ENCODE measurements at regions not wholly inside any gene's neighbourhood (a gene's known extent, or its start where the extent isn't known, plus 50 kb on each side); places are given as distances from the start of the nearest gene placed in this dataset.

DNA sequence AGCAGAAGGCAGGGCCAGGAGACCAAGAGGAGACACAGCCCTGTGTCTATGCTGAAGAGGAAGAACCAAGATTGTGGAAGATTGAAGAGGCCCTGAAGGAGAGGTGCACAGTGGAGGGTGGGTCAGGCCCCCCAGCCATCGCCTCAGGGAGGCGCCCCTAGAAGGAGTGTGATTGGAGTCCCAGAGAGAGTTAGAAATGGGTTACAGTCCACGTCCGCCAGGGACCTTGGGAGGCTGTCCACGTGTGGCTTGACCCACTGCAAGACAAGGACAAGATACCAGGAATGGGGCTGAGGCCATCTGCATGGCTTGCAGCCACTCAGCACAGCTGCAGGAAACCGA is 375.1 kb downstream of the NPHP4 start:
- TF ChIP-seq, protein P1, sequence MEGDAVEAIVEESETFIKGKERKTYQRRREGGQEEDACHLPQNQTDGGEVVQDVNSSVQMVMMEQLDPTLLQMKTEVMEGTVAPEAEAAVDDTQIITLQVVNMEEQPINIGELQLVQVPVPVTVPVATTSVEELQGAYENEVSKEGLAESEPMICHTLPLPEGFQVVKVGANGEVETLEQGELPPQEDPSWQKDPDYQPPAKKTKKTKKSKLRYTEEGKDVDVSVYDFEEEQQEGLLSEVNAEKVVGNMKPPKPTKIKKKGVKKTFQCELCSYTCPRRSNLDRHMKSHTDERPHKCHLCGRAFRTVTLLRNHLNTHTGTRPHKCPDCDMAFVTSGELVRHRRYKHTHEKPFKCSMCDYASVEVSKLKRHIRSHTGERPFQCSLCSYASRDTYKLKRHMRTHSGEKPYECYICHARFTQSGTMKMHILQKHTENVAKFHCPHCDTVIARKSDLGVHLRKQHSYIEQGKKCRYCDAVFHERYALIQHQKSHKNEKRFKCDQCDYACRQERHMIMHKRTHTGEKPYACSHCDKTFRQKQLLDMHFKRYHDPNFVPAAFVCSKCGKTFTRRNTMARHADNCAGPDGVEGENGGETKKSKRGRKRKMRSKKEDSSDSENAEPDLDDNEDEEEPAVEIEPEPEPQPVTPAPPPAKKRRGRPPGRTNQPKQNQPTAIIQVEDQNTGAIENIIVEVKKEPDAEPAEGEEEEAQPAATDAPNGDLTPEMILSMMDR (IDR thresholded peaks at IDR 0.05) = no peak
- intact Hi-C loops (cut with micrococcal nuclease) = no loop called here
- CTCF ChIA-PET = no interaction called here
- POLR2A ChIA-PET = no interaction called here
- H3K4me1 Mint-ChIP-seq = no peaks in the 10 kb centered on the region
- no peak overlapping the region for H3K27ac Mint-ChIP-seq
- peaks cover 19% of the 10 kb centered on the region for H3K27me3 Mint-ChIP-seq
- no peak for ATAC-seq (ENCODE audit: low read depth)
- DNase-seq = no peak
- H3K4me3 Mint-ChIP-seq = no peak overlapping the region
- H3K36me3 Mint-ChIP-seq (ENCODE audit: low read depth) = no peaks in the 10 kb centered on the region
- peaks cover 5% of the 10 kb centered on the region for H3K9me3 Mint-ChIP-seq

DNA sequence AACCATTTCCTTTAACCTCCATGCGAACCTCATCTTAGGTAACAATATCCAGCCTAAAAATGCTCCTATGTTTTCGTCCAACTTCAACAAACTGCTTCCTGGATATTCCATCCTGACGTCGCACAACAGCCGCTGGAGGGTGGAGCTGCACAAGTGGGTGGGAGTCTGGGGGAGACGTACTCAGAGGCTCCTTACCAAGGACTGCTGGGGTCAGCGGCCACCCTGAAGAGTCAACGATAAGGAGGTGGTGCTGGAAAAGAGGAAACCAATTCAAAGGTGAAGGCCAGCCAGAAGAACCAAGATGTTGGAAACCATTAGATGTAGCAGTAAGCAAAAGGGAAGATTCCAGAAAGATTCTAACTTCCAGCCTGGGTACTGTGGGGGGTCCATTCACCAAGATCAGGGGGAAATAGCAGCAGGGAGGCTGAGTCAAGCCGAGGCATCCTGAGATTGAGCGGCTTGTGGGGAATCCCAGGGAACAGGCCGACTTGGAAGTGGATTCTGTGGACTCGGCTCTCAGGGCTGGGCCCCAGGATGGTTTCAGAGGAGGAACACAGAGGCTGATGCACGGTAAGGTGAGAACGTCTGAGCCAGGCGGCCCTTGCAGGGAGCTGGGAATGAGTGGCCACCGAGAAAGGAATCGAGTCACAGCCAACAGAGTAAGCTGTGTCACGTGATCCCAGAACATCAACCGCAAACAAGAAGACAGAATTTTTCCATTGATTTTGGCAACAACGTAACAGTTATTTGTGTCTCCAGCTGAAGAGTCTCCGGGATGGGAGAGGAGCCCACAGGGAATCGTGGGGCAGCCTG is 375.7 kb downstream of the NPHP4 start:
- H3K4me1 Mint-ChIP-seq = no peaks in the 10 kb centered on the region
- H3K4me3 Mint-ChIP-seq = no peak overlapping the region
- ChIA-PET POLR2A (no interaction called here), CTCF (no interaction called here)
- DNase-seq (no peak), ATAC-seq (ENCODE audit: low read depth) (no peak)
- TF ChIP-seq, protein P1 (IDR thresholded peaks at IDR 0.05) = no peak
- H3K27ac Mint-ChIP-seq = no peak overlapping the region
- H3K27me3 Mint-ChIP-seq = peaks cover 19% of the 10 kb centered on the region
- H3K36me3 Mint-ChIP-seq (ENCODE audit: low read depth) = no peaks in the 10 kb centered on the region
- peaks cover 5% of the 10 kb centered on the region for H3K9me3 Mint-ChIP-seq
- intact Hi-C loops (cut with micrococcal nuclease) = no loop called here

GRCh38 chr1:5615076-5615475 is 377.1 kb downstream of the NPHP4 start:
- Mint-ChIP-seq H3K27me3 (peaks cover 25% of the 10 kb centered on the region), H3K36me3 (ENCODE audit: low read depth) (no peaks in the 10 kb centered on the region), H3K4me3 (no peak overlapping the region), H3K27ac (no peak overlapping the region), H3K4me1 (no peaks in the 10 kb centered on the region), H3K9me3 (peaks cover 5% of the 10 kb centered on the region)
- ChIA-PET POLR2A (no interaction called here), CTCF (no interaction called here)
- DNase-seq (no peak), ATAC-seq (ENCODE audit: low read depth) (no peak)
- intact Hi-C loops (cut with micrococcal nuclease) = no loop called here
- TF ChIP-seq, protein P1 (IDR thresholded peaks at IDR 0.05) = no peak

- Mint-ChIP-seq H3K9me3 (peaks cover 8% of the 10 kb centered on the region), H3K4me3 (no peak overlapping the region), H3K4me1 (no peaks in the 10 kb centered on the region), H3K36me3 (ENCODE audit: low read depth) (no peaks in the 10 kb centered on the region), H3K27me3 (peaks cover 28% of the 10 kb centered on the region), H3K27ac (no peak overlapping the region)
- no peak for ATAC-seq (ENCODE audit: low read depth)
- no peak for DNase-seq
- ChIA-PET CTCF (no interaction called here), POLR2A (no interaction called here)
- intact Hi-C loops (cut with micrococcal nuclease) = no loop called here
- TF ChIP-seq, protein P1 (IDR thresholded peaks at IDR 0.05) = no peak
Measured at GRCh38 chr1:5613900-5614299, 378.3 kb downstream of the NPHP4 start.

DNA sequence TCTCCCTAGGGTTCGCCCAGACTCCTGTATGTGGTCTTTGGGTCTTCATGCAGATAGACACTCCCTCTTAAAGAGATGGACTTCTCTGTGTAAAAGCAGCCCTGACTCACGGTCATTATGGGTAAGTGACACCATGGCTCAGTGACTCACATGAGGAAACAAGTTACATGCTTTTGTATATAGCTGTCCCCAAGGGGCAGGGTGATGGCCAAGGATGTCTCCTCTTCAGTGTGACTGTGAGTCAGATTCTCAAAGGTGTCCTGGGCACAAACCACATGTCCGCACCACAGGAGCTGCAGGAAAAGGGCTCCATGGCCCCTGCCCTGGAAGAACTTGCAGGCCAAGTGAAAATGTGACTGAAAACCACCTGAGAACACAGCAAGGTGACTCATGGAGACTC is 380.4 kb downstream of the NPHP4 start:
- Mint-ChIP-seq H3K36me3 (ENCODE audit: low read depth) (no peaks in the 10 kb centered on the region), H3K4me3 (no peak overlapping the region), H3K27ac (no peak overlapping the region), H3K9me3 (peaks cover 8% of the 10 kb centered on the region), H3K4me1 (no peaks in the 10 kb centered on the region), H3K27me3 (peaks cover 23% of the 10 kb centered on the region)
- TF ChIP-seq, protein P1 (IDR thresholded peaks at IDR 0.05) = no peak
- intact Hi-C loops (cut with micrococcal nuclease) = no loop called here
- ATAC-seq (ENCODE audit: low read depth) (no peak), DNase-seq (no peak)
- ChIA-PET CTCF (no interaction called here), POLR2A (no interaction called here)

Data from activated B cell treated with CpG ODN at 0.5 μM for 24 hours (primary cell).